Activated T-cell treated with anti-CD3 and anti-CD28 coated beads, Interleukin-2, amount 50 U/mL, for 4 hours (primary cell): ENCODE measurements at regions not wholly inside any gene's neighbourhood (a gene's known extent, or its start where the extent isn't known, plus 50 kb on each side); places are given as distances from the start of the nearest gene placed in this dataset.
A peak's percentile ranks its signal among the peaks of the same experiment; 100 is the strongest.

Experiments used
- ATAC-seq, 2 donors: fragments of 200-7000 bp; cut with Tn5 transposase; one replicate each; pipeline ENCODE4 v1.10.0; 2021
- DNase-seq: peaks from one replicate; pipeline ENCODE4 v3.0.0-alpha.2; 2020
- H3K27me3 Mint-ChIP-seq: one replicate; pipeline ENCODE4 v1.8.0; 2021; ENCODE audit warnings: low read depth, mixed read lengths
- H3K36me3 Mint-ChIP-seq: one replicate; pipeline ENCODE4 v1.8.0; 2022; ENCODE audit warnings: mixed read lengths; ENCODE audit not compliant: insufficient read depth
- H3K4me1 Mint-ChIP-seq: one replicate; pipeline ENCODE4 v1.8.0; 2021; ENCODE audit warnings: low read depth, mixed read lengths
- H3K4me3 Mint-ChIP-seq: one replicate; pipeline ENCODE4 v1.8.0; 2021; ENCODE audit warnings: mild to moderate bottlenecking, moderate library complexity, mixed read lengths
- H3K9me3 Mint-ChIP-seq: one replicate; pipeline ENCODE4 v1.8.0; 2021; ENCODE audit warnings: mixed read lengths

DNA sequence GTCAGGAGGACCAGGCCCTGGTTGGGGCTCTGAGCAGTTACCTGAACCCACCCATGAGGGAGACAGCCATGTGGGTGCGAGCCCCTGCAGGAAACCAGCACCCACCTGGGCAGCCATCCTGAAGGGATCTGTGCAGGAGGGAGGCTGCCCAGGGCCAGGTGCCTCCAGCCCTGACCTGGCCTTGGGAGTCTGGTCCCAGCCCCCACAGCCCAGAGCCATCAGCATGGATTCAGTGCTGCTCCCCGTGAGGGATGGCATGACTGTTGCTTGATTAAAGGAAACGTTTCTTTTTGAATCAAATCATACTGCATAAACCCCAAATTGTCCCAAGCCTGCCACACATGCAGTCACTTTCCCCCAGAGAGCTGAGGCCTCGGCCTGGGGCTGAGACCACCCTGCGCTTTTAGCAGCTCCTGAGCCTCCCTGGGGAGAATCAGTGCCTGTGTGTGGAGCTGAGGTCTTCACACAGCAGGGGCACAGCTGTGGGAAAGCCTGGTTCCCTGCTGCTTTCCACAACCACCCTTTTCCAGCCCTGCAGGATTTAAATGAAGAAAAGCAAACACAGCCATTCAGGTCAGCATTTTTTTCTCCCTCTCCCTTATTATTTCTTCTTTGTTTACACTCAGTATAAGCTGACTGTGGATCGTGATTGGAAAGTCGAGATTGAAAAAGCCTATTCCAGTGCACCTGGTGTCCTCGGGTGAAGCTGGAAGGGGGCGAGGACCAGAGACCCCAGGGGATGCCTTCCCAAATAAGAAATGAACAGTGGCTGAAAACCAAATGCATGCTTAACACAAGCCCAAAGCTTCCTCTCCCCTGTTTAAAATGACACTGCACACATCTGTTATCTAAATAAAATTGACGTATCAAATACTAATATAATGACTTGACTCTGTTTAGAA is 283.9 kb downstream of the SMOC2 start:
- Mint-ChIP-seq H3K27me3 (no peaks in the 10 kb centered on the region), H3K9me3 (no peaks in the 10 kb centered on the region), H3K4me3 (no peak overlapping the region), H3K4me1 (no peaks in the 10 kb centered on the region), H3K36me3 (no peaks in the 10 kb centered on the region)
- peak in 1 of 2 donors; percentile 10 for ATAC-seq
- no peak for DNase-seq

DNA sequence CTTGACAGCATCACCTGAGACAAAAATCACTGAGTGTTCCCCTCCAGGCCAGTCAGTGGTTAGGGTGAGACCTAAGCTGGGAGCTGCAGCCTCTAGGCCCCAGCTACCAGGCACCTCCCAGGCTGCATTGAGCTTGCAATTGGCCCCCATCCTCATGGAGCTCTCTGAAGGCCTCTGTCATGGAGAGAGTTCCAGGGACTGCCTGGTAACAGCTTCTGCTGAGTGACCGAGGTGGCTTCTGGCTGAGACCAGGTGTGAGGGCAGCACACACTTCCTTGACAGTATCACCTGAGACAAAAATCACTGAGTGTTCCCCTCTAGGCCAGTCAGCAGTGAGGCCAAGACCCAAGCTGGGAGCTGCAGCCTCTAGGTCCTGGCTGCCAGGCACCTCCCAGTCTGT is 283.0 kb downstream of the SMOC2 start:
- ATAC-seq (no peak), DNase-seq (no peak)
- no peaks in the 10 kb centered on the region for H3K36me3 Mint-ChIP-seq
- H3K9me3 Mint-ChIP-seq = no peaks in the 10 kb centered on the region
- no peak overlapping the region for H3K4me3 Mint-ChIP-seq
- no peaks in the 10 kb centered on the region for H3K27me3 Mint-ChIP-seq
- H3K4me1 Mint-ChIP-seq = no peaks in the 10 kb centered on the region

DNA sequence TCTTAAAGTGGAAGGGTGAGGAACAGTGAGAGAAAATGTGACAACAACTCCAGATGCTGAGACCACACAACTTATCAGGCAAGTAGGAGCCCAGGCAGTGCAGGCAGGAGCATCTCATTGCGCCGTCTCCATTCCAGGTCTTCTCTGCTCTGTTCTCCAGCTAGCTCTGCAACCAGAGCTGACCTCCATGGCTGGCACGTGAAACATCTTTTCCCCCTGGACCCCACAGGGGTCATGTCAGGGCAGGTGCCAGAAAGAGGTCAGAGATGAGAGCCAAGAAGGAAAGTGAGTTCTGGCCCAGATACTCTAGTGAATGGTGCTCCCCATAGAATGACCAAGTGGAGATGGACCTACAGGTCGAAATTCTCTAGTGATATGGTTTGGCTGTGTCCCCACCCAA is 281.4 kb downstream of the SMOC2 start:
- Mint-ChIP-seq H3K4me3 (no peak overlapping the region), H3K9me3 (no peaks in the 10 kb centered on the region), H3K27me3 (peaks cover 2% of the 10 kb centered on the region), H3K4me1 (no peaks in the 10 kb centered on the region), H3K36me3 (no peaks in the 10 kb centered on the region)
- ATAC-seq (no peak), DNase-seq (no peak)

DNA sequence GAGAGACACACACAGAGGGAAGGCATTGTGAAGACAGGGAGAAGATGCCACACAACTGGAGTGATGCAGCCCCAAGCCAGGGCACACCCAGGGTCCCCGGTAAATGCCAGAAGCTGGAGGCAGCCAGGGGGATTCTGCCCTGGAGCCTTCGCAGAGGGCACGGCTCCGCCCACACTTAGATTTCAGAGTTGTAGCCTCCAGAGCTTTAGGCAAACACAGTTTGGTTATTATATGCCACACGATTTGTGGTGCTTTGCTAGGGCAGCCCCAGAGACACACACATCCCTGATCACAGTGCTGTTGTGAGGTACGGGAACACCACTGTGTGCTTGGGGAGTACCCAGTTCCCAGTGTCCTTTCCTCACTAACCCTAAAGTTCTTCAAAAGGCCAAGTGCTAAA is 280.6 kb downstream of the SMOC2 start:
- H3K4me3 Mint-ChIP-seq = no peak overlapping the region
- DNase-seq (no peak), ATAC-seq (no peak)
- H3K36me3 Mint-ChIP-seq = no peaks in the 10 kb centered on the region
- H3K4me1 Mint-ChIP-seq = no peaks in the 10 kb centered on the region
- H3K9me3 Mint-ChIP-seq = no peaks in the 10 kb centered on the region
- peaks cover 2% of the 10 kb centered on the region for H3K27me3 Mint-ChIP-seq

DNA sequence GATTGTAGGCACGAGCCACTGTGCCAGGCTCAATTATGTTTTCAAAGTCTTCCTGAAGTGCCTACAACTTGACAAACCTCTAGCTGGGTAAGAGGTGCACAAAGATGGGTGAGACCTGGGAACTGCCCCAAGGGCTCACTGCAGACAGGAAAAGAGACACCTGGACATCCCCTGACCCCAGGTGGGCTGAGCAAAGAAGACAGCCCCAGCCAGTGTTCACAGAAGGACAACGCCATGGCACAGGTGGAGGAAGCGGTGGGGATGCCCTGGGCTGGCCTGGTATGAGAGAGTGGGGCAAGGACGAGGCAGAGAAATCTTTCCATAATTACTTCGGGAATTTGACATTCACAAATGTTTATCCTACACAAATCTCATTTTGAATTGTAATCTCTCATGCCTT is 278.9 kb downstream of the SMOC2 start:
- peaks cover 2% of the 10 kb centered on the region for H3K27me3 Mint-ChIP-seq
- ATAC-seq = no peak
- H3K4me3 Mint-ChIP-seq = no peak overlapping the region
- H3K4me1 Mint-ChIP-seq = no peaks in the 10 kb centered on the region
- no peaks in the 10 kb centered on the region for H3K9me3 Mint-ChIP-seq
- no peaks in the 10 kb centered on the region for H3K36me3 Mint-ChIP-seq
- DNase-seq = no peak

DNA sequence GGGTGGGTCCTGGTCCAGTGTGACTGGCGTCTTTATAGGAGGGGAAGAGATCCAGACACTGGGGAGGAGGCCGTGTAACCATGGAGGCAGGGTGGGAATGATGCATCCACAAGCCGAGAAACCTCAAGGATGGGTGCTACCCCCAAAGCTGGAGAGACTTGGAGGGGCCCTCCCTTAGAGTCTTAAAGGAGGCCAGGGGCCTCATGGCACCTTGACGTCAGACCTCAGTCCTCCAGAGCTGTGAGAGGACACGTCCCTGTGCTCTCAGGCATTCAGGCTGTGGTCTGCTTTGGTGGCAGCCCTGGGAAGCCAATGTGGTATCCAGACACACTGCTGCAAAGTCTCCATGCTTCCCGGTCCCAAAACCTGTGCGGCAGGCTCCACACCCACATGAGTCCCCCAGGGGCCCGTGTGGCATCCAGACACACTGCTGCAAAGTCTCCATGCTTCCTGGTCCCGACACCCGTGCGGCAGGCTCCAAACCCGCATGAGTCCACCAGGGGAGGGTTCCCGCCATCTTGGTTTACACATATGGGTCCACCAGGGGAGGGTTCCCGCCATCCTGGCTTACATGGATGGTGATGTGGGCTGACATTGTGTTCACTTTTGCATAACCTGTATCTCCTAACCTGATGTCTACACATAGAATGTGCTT is 278.0 kb downstream of the SMOC2 start:
- ATAC-seq (no peak), DNase-seq (no peak)
- Mint-ChIP-seq H3K9me3 (no peaks in the 10 kb centered on the region), H3K27me3 (peaks cover 2% of the 10 kb centered on the region), H3K36me3 (no peaks in the 10 kb centered on the region), H3K4me3 (no peak overlapping the region), H3K4me1 (no peaks in the 10 kb centered on the region)
